Endodermal cell (in vitro differentiated cells): ENCODE measurements at regions not wholly inside any gene's neighbourhood (a gene's known extent, or its start where the extent isn't known, plus 50 kb on each side); places are given as distances from the start of the nearest gene placed in this dataset.

Experiments used
- DNase-seq: peaks from one replicate; pipeline ENCODE4 v3.0.0-alpha.2; 2017
- H3K27ac ChIP-seq: 2 replicates; pipeline ENCODE4 v1.5.1; 2013; ENCODE audit warnings: mild to moderate bottlenecking, low read depth, low read length, moderate library complexity
- H3K27me3 ChIP-seq: 2 replicates; pipeline ENCODE4 v1.6.1; 2013; ENCODE audit warnings: mild to moderate bottlenecking, low read length, moderate library complexity; ENCODE audit not compliant: insufficient read depth, control insufficient read depth, poor library complexity, severe bottlenecking
- H3K36me3 ChIP-seq: 2 replicates; pipeline ENCODE4 v1.7.0; 2013; ENCODE audit warnings: mild to moderate bottlenecking, low read length, moderate library complexity; ENCODE audit not compliant: control insufficient read depth, insufficient read depth
- H3K4me1 ChIP-seq: one replicate; pipeline ENCODE4 v1.7.0; 2013; ENCODE audit warnings: low read length; ENCODE audit not compliant: control insufficient read depth, insufficient read depth
- H3K4me3 ChIP-seq: 2 replicates; pipeline ENCODE4 v1.5.1; 2013; ENCODE audit warnings: mild to moderate bottlenecking, low read length, moderate library complexity
- H3K9ac ChIP-seq: 2 replicates; pipeline ENCODE4 v1.6.1; 2013; ENCODE audit warnings: mild to moderate bottlenecking, low read length, moderate library complexity; ENCODE audit not compliant: poor library complexity, severe bottlenecking; ENCODE audit errors: extremely low read depth
- H3K9me3 ChIP-seq: 2 replicates; pipeline ENCODE4 v1.6.1; 2013; ENCODE audit warnings: mild to moderate bottlenecking, low read length, moderate library complexity; ENCODE audit not compliant: control insufficient read depth
- H3K27ac Mint-ChIP-seq: 2 replicates; pipeline ENCODE4 v1.8.0; 2020; ENCODE audit warnings: mixed read lengths
- H3K27me3 Mint-ChIP-seq: 2 replicates; pipeline ENCODE4 v1.8.0; 2021; ENCODE audit warnings: mild to moderate bottlenecking, mixed read lengths; ENCODE audit not compliant: insufficient read depth
- H3K36me3 Mint-ChIP-seq: 2 replicates; pipeline ENCODE4 v1.8.0; 2020; ENCODE audit warnings: low read depth, mixed read lengths
- H3K4me1 Mint-ChIP-seq: 2 replicates; pipeline ENCODE4 v1.8.0; 2020; ENCODE audit warnings: mixed read lengths
- H3K4me3 Mint-ChIP-seq: 2 replicates; pipeline ENCODE4 v1.8.0; 2020; ENCODE audit warnings: mild to moderate bottlenecking, moderate library complexity, mixed read lengths
- H3K9me3 Mint-ChIP-seq: 2 replicates; pipeline ENCODE4 v1.8.0; 2020; ENCODE audit warnings: mild to moderate bottlenecking, mixed read lengths
- CTCF ChIP-seq: fragments of 200-600 bp; sonication (generic); conservative IDR thresholded peaks from 2 replicates; pipeline ENCODE4 v1.5.0; 2021; ENCODE audit warnings: antibody characterized with exemption, mild to moderate bottlenecking
- WGBS, 2 experiments: methylation state at CpG; one replicate each; pipeline versions ENCODE4 v1.1.5 to v1.1.7; 2013; ENCODE audit warnings: missing lambda C conversion rate in 2 of 2, mixed read lengths in 1 of 2; ENCODE audit not compliant: insufficient coverage in 1 of 2, insufficient read length in 1 of 2; 5-methylcytosine and 5-hydroxymethylcytosine counted together

- WGBS, 2 experiments: 77% methylated on average over 2 of the region's 2 CpGs; no CpG with 5 or more reads in 1 of the 2 experiments
Observed at GRCh38 chr20:12173347-12174012, 255.8 kb downstream of the BTBD3 start.

GRCh38 chr20:12175538-12175937 lies 257.8 kb downstream of the BTBD3 start:
- Histone ChIP-seq H3K27ac (no peak overlapping the region), H3K9me3 (no peaks in the 10 kb centered on the region), H3K9ac (no peak overlapping the region), H3K36me3 (no peaks in the 10 kb centered on the region), H3K27me3 (no peaks in the 10 kb centered on the region), H3K4me3 (no peak overlapping the region), H3K4me1 (no peaks in the 10 kb centered on the region)
- no peaks in the 10 kb centered on the region for H3K27me3 Mint-ChIP-seq
- TF ChIP-seq CTCF: no peak
- H3K4me3 Mint-ChIP-seq: no peak overlapping the region
- H3K4me1 Mint-ChIP-seq: peaks cover 9% of the 10 kb centered on the region
- no peaks in the 10 kb centered on the region for H3K36me3 Mint-ChIP-seq
- DNase-seq: no peak
- H3K27ac Mint-ChIP-seq: no peak overlapping the region
- H3K9me3 Mint-ChIP-seq: no peaks in the 10 kb centered on the region

More at GRCh38 chr20:12173347-12174012, 255.8 kb downstream of the BTBD3 start:
- no peak overlapping the region for H3K27ac ChIP-seq
- Mint-ChIP-seq H3K4me3 (no peak overlapping the region), H3K27me3 (no peaks in the 10 kb centered on the region), H3K4me1 (peaks cover 9% of the 10 kb centered on the region), H3K27ac (no peak overlapping the region), H3K36me3 (no peaks in the 10 kb centered on the region), H3K9me3 (peaks cover 10% of the 10 kb centered on the region)
- H3K9me3 ChIP-seq: peaks cover 1% of the 10 kb centered on the region
- H3K9ac ChIP-seq: no peak overlapping the region
- no peak for TF ChIP-seq CTCF
- H3K4me1 ChIP-seq: no peaks in the 10 kb centered on the region
- H3K27me3 ChIP-seq: no peaks in the 10 kb centered on the region
- no peak overlapping the region for H3K4me3 ChIP-seq
- DNase-seq: no peak
- no peaks in the 10 kb centered on the region for H3K36me3 ChIP-seq

- no peak for TF ChIP-seq CTCF
Observed at GRCh38 chr20:12177657-12178293, 260.1 kb downstream of the BTBD3 start.

More at GRCh38 chr20:12177657-12178293, 260.1 kb downstream of the BTBD3 start:
- Histone ChIP-seq H3K27me3 (no peaks in the 10 kb centered on the region), H3K4me3 (no peak overlapping the region), H3K9ac (no peak overlapping the region), H3K36me3 (no peaks in the 10 kb centered on the region), H3K9me3 (no peaks in the 10 kb centered on the region), H3K4me1 (no peaks in the 10 kb centered on the region), H3K27ac (no peak overlapping the region)
- DNase-seq: no peak
- Mint-ChIP-seq H3K4me1 (no peaks in the 10 kb centered on the region), H3K27ac (no peak overlapping the region), H3K4me3 (no peak overlapping the region), H3K27me3 (no peaks in the 10 kb centered on the region), H3K36me3 (no peaks in the 10 kb centered on the region), H3K9me3 (no peaks in the 10 kb centered on the region)
- WGBS, 2 experiments: 88 to 93% methylated on average over 1 to 2 of the region's 3 CpGs
